ENCODE measurements at regions not wholly inside any gene's neighbourhood (a gene's known extent, or its start where the extent isn't known, plus 50 kb on each side); places are given as distances from the start of the nearest gene placed in this dataset.

DNA sequence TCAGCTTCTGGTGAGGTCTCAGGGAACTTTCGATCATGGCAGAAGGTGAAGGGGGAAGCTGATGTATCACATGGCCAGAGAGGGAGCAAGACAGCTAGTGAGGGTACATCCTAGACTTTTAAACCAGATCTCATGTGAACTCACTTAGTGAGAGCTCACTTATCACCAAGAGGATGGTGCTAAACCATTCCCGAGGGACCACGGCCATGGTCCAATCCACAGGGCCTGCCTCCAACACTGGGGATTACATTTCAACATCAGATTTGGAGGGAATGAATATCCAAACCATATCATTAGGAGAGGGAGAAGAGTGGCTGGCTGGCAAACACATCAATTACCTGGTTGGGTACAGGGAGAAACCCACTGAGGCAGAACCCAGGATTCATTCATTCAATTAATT lies 75.7 kb upstream of the HAAO start:
- DNase-seq, result no peak

DNA sequence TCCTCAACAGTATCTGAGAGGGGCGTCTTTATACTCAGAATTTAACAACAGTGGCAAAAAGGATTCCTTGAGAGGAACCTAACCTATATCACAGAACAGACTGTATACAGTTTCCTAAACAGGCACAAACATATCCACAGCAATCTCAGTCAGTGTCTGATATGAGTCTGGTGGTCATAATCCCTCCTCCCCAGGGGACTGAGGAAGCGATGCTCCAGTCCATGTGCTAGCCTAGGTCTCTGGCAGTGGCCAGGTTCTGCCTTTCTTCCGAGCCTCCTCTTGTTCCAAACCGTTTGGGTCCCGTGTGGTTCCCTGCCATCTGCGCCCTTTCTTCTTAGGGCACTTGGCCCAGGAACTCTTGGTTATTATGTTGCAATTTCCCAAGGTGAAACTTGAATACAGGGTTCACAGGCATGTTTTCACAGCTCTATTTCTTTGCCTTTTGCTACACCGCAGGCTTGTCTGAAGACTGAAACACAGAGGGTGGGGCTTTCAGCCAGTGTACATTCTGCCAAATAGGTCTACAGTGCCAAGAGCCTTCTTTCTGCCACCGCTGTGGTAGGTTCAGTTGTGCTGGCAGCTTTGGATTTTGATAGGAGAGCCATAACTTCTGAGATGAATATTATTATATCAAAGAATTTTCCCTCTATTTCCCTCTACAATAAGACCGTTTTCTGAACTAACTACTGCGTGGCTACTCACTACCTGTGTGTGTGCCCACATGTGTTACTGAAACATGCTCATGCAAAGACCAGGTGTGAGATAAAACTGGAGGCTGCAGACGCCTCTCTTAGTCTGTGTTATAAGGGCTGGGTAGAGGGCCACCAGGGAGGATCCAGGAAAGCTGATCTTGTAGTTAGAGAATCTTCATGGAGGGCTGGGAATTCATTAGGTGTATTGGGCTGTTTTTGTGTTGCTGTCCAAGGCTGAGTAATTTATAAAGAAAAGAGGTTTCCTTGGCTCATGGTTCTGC lies 75.0 kb upstream of the HAAO start:
- DNase-seq, result no peak

DNA sequence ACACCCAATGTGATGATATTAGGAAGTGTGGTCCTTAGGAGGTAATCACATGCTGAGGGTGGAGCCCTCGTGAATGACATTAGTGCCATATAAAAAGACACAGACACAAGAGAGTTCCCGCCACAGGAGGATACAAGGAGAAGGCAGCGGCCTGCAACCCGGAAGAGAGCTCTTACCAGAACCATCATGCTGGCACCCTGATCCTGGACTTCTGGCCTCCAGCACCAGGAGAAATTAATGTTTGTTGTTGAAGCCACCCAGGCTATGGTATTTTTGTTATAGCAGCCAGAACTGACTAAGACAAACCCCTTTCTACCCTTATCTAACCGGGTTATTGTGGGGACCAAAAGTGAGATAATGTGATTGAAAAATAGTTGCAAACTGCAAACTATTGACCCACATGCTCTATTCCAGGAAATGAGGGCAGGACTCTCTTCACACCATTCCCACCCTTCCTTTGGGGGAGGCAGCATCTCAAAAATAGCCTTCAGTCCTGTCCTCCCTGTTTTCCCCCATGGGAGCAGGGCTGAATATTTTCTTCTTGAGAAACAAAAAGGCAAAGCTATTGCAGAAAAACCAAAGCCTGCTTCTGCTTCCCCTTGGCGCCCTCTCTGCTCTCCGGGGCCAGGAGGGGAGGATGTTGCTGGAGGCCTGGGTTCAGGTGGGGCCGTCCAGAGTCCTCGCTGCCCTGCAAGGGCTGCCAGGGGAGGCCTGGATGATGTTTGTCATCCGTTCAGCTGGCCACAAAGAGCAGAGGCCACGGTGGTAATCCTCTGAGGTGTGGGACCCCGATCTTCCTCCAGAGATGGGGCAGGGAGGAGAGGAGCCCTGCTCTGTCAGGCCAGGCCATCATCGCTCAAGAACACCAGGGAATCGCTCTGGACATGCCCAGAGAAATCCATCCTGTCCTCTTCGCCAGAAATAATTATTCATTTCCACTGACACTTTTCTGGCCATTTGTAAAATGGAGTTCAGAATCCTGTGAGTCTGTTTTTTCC lies 73.8 kb upstream of the HAAO start:
- DNase-seq, result no peak

DNA sequence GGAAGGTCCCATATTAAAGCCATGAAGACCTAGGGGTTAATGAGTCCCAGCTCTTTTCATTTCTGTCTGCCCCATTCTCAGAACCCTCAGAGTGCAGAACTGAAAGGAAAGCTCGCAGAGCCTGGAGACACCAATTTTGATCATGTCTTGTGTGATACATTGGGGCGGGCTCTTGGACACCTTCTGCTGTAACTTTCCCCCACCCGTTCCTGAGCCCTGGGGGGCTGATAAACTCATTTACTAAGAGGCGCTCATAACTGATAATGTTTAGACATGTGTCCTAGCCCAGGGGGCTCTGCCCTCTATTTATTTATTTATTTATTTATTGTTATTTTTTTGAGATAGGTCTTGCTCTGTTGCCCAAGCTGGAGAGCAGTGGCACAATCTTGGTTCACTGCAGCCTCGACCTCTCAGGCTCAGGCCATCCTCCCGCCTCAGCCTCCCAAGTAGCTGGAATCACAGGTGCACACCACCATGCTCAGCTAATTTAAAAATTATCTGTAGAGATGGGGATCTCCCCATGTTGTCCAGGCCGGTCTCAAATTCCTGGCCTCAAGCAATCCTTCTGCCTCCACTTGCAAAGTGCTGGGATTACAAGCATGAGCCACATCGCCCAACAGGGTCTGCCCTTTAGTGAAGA lies 72.4 kb upstream of the HAAO start:
- DNase-seq, result no peak

DNA sequence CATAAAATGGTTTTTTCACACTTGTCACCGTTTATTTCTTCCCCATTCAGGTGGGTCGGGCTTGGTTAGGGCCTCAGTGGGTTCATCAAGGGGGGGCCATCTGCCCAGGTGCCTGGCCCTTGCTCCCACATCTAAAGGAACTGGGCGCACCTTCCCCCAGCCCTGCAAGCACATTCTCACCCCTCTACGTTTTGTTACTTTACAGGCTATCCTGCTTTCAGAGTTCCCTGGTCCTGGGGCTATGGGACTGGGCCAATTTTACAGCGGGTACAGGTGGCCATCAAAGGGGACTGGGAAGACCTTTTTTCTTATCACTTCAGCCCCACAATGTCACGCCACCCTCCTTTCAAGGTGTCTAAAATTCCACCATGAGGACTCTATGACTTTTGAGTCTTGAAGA lies 71.8 kb upstream of the HAAO start:
- no peak for DNase-seq

DNA sequence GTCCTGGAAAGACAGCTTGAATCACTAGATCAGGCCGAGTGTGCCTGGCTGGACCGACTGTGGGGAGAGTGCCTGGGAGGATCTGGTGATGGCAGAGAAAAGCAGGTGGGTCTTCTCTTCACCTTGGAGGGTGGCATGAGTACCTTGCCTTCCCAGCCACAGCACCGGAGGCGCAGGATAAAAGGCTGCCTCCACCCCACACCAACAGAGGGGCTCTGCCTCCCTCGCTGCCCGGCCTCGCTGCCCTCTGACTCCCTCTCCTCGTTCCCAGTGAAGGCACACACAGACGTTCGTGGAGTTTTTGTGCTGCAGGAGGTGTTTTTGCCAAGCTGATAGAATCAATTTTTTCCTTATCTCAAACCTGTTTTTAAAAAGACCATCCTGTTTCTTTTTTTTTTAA lies 71.4 kb upstream of the HAAO start:
- no peak for DNase-seq

DNA sequence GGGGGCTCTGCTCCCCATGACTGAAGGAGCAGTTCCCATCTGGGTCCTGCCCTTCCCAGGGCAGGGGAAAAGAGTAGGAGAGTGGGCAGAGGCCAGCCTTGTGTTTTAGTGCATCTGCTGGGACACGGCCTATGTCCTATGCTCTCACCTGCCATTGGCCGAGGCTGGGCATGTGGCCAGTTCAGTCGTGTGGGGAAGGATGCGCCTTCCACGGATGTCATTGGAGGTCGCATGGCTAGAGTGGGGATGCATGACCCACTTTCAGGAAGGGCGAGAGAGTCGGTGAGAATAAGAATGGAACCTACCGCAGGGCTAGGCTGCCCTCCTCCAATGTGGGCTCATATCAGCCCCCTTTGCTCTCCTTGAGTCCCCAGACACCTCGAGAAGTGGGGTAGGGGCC lies 70.9 kb upstream of the HAAO start:
- DNase-seq, result no peak

DNA sequence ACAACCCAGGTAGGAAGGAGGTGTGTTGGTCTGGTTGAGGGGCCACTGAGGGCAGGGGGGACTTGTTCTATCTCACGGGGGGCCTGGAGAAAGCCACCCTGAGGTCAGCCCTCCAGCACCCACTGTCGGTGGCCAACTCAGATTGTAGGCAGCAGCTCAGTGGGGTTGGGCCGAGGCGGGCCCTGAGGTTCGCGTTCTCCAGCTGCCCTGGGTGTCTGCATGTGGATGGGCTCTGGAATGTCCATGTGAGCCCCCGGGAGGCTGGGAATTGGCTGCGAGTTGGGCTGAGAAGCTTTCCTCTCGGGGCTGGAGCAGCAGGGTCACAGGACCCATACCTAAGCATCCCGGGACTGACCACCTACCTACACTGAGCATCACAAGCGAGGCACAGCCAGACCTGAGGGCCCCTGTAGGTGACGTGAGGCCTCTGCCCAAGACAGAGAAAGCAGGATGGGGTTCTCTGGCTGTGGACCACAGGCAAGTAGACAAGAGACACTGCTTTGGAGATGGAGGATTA lies 70.3 kb upstream of the HAAO start:
- no peak for DNase-seq

DNA sequence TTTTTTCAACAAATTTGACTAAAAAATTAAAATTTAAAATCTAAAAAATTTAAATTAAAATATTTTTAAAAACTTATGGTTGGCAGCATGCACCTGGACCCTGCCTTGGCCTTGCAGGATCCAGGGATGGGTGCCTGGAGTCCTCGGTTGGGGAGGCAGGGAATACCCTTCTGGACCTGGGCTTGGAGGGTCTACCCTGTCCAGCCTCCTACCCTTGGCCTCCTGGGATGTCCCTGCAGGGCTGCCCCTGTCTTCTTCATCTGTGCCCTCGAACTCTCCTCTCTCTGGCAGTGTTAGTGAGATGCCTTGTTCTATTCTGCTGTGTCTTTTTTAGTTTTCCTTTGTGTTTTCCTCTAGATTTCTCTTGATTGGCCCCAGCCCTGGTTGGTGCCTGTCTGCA lies 68.9 kb upstream of the HAAO start:
- no peak for DNase-seq

DNA sequence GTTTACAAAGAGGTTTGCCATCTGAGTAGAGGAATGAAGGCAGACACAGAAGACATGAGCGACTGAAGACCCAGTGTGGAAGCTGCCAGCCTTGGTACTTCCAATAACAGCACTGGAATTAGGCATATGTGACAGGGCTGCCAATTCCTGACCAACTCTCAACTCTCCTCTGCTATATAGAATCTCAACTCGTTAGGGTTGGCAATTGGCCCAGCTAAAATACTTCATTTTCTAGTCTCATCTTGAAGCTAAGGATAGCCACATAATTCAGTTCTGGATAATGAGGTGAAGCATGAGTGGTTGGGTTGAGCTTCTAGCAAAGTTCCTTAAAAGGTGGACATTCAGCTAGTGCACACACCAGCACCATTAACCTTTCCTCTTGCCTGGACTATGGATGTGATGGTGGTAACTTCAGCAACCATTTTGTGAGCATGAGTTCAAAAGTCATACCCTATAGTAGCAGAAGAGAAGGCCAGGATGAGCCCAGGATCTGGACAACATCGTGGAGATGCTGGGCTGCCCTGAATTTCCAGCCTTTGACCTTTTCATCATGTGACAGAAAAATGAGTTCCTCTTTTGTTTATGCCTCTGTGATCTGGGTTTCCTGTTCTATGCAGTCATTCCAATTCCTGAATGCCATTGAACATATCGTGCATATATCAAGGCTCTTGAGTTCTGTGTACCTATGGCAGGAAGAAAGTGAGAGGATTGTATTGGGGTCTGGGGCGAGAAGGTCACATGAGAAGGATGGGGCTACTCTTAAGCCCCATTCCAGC lies 68.1 kb upstream of the HAAO start:
- DNase-seq, result no peak

DNA sequence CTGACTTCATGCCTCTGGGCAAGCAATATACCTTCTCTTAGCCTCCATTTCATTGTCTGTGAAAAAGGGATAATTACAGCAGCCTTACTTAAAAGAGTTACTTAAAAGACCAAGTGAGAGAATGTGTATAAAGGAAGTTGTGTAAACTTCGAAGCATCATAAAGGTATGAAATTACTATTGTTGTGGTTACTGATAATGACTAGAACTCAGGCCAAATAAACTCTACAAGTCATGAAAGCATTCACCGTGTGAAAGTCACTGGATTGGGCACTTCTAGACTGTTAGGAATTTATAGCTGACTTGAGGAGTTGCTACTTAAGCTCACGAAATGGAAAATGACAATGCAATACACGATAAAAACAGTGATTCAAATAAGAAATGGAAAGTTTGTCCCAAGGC lies 67.4 kb upstream of the HAAO start:
- no peak for DNase-seq

DNA sequence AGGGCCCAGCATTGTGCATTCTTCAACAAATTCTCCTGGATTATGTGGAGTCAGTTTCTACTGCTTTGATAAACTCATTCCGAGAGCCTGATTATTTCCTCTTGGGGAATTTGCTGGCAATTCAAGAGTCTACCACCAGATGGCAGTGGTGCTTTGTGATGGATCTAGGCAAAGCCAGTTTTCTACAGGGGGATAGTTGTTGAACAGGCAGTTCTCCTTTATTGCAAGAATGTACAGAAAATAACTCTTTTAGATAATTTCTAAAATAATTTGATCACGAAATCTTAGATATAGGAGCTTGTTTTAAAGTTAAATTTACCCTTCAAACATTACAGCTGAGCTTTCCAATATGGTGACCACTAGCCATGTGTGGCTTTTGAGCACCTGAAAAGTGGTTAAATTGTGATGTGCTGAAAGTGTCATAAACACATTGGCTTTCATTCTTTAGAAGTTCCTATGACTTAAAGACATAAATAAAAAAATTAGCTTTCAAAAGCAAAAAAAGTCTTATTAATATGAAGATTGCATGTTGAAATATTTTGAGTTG lies 66.7 kb upstream of the HAAO start:
- DNase-seq, result peak; percentile 87

DNA sequence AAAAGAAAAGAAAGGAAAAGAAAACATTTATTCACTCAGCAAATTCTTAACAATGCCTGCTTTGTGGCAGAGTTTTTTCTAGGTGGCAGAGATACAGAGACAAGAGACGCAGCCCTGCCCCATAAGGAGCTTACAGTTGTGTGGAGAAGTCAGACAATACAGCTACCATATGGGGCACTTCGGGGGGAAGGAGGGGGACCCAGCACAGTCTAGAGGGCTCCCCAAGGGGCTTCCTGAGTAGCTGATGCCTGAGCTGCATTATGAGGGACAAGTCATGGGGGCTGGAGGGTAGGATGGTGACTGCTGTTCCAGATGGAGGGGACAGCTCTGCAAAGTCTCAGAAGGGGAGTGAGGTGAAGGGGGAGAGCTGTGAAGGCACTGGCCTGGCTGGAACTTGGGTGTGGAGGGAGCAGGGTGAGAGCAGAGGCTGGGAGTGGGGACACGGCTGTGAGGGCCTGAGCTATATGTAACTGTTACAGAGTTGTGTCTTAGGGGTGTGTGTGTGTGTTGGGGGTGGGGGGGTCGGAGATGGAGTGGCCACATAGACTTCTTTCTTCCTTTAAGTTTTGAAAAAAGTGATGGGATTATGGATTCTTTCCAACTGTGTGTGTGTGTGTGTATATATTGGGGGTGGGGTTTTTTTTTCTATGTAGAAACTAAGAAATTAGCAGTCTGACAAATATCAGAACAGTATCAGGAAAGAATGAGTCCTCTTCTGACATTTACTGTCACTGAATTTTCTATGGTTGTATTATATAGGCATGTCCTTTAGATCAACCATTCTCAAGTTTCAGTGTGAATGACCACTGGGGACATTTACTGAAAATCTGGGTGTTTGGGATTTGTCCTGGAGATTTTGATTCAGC lies 66.0 kb upstream of the HAAO start:
- no peak for DNase-seq

DNA sequence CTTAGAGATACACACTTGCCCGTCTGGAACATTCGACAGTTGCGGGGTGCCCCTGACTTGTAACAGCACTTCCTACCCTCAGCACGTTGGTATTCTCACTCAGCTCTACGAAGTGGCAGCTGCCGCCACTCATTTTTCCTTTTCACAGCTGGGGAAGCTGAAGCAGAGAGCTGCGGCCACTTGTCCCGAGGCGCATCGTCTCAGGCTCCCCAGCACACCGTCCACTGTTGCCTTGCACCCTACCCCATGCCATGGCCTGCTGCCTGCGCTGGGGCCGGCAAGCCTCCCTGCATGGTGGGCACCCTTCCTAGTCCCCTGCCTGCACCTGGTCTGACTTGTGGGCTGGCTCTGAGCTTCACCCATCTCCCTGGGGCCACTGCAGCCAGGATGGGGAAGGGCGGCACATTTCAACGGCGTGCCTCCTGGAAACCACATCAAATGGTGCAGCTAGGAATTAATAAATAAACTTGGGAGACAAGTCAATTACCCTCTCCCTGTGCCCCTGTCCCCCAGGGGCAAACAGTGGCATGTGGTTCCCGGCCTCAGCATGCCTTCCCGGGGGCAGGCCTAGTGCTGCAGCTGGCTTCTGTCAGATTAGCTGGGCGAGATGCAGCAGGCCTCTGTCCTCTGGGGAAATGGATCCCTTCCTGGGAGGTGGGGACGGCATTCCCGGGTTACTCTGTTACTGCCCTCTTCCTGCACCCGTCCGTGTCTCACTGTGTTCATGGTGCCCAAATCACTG lies 64.7 kb upstream of the HAAO start:
- DNase-seq, result peak; percentile 64

DNA sequence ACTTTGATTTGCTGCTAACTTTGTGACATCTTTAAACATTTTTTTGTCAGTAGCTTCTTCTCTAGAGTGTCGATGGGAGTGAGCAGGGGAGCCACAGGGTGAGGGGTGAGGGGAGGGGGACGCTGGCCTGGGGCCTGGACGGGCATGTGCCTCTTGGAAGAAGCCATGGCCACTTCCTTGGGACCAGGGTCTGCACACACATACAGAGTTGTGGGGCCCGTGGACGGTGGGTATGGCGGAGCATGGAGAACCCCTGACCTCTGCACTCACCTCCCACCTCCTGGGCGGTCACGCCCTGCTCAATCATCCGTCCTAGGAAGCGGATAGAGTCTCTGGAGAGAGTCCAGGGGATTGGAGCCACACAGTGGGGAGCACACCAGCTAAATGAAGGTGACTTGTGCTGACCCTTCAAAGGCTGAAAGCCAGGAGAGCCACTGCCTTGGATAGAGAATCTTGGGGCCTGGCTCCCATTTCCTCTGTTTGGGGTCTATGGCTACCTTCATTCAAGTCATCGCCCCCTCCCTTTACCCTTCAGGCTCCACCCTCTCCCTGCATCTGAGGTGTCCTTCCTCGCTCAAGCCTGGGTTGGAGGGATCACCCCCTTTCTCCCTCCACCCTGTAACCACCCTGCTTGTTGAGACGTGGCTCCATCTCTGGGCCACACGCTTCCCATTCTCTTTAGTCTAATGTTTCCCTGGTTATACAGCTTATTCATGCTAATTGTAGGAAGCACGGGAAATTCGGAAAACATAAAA lies 63.9 kb upstream of the HAAO start:
- DNase-seq, result no peak

DNA sequence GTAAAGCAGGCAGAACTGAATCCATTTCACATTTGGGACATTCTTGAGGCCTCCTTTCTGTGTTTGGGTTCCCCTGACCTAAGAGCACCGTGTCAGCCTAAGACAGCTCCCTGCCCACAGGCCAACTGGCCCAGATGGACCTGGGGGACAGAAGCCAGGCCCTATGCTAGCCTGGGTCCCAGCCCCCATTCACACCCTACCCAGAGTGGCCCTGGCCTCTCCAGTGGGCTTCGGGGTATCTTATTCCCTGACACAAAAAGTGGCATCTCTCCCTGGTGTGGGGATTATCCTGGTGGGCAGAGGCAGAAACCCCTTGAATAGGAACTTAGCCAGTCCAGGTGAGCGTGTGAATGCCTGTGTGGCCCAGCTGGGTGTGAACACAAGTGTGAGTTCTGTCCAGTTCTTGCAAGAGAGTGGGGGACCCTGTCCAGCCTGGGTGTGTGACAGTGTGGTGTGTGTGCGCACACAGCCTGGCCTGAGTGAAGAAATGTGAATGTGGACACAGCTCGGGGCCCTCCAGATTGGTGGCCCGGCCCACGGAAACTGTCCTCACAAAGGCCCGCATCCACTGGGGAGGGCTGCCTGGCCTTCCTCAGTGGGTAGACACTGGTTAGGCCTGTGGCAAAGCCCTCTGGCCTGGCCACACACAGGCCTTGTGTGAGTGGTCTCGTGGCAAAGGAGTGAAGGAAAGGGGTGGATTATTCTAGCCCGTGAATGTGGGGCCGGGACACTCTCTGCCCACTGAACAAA lies 63.0 kb upstream of the HAAO start:
- DNase-seq, result no peak

DNA sequence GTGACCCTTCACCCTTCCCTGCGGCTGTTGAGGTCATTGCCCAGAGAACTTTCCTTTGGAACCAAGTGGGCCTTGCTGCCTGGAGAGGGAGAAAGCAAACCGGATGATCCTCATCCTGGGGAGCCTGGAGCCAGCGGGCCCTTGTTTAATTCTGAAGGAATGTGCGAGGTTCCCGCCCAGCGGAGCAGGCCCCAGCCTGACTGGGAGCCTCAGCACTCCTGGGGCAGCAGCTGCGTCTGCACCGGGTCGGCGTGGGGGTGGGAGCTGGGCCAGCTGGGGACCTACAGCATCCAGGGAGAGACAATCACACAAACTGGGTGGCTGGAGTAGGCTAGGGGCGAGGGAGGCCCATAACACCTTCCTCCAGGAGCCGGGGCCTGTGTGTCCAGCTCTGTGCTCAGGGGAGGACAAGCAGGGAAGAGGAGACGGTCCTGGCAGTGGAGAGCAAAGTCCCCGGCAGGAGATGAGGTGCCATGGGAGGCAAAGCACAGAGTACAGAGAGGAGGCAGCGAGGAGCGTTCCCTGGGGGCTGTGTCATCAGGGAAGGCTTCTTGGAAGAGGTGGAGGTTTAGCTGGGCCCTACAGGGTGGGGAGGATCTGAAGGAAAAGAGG lies 61.9 kb upstream of the HAAO start:
- peak; percentile 77 for DNase-seq

All from tongue (tissue), 1 donor.